ENCODE measurements at regions not wholly inside any gene's neighbourhood (a gene's known extent, or its start where the extent isn't known, plus 50 kb on each side); places are given as distances from the start of the nearest gene placed in this dataset.

DNA sequence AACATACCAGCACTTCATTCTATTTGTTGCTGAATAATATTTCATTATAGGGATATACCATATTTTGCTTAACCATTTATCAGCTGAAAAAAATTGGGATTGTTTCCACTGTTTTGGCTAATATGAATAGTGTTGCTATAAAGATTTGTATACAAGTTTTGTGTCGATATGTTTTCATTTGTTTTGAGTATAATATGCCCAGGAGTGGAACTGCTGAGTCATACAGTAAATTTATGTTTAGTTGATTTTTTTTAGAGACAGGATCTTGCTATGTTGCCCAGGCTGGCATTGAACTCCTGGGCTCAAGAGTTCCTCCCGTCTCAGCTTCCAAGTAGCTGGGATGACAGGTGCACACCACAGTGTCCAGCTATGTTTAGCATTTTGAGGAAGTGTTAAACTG lies 131.5 kb upstream of the TMCC3 start:
- no peak for DNase-seq

DNA sequence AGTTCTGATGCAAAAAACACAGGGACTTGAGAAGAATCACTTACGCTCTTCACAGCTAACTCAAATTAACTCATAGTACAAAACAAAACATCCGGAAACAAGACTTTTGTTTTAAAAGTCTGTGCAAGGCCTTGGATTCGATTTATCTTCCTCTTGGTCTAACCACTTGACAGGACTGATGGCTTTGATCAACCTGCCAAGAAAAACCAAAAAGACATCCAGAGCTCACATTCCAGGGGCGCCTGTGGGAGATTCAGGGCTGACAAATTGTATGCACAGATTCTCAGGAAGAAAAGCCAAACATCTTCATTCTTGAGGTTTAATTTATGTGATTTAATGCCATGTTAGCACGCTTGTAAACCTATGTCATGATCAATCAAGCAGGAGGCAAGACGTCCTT lies 129.1 kb upstream of the TMCC3 start:
- DNase-seq, result no peak

DNA sequence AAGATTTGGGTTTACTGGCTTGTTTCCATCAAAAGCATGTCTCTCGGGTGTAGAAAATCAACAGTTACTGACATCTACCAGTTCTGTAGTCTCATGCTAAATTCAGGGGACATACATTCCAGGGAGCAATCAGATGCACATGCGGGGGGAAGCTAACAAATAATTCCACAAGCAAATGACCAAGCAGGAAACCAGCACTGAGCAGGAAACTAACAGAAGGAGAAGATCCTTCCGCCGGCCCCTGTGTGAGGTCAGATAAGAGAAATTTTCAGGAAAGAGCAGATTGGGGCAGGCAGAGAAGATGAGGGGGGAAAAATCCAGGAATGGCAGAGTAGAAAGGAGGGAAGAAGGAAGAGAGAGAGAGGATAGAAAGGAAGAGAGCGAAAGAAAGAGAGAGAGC lies 127.6 kb upstream of the TMCC3 start:
- no peak for DNase-seq

DNA sequence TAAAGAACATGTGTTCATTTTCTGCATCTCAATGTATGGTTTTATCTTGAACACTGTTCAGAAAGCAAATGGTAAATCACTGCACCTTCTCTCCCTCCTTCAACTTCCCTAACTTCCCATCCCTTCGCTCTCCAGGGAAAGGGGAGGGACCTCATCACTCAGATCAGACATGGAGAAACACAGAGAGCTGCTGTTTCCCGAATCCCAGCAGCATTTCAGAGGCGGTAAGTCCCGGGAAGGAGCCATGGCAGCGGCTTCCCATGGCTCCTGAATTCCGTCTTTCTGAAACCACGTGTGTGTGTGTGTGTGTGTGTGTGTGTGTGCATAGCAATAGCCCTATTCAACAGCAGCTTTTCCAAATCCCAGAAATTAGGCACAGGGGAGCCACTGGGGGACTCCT lies 125.4 kb upstream of the TMCC3 start:
- no peak for DNase-seq

DNA sequence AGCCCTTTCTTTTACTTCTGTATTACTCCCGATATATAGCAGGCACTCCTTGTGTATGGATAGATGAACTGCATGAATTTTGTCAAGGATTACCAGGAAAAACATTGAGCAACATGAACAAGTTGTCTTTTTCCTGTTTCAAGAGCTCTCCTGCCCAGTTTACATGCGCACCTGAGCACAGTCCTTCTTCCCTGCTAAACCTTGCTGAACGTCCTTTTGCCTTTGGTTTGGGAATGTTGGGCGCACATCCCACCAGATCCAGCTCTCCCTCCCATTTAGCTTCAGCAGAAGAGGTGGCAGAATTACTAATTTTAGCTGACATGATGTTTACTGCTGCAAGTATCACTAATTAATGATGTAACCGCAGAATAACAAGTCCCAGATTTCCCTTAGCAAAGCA lies 121.4 kb upstream of the TMCC3 start:
- no peak for DNase-seq

DNA sequence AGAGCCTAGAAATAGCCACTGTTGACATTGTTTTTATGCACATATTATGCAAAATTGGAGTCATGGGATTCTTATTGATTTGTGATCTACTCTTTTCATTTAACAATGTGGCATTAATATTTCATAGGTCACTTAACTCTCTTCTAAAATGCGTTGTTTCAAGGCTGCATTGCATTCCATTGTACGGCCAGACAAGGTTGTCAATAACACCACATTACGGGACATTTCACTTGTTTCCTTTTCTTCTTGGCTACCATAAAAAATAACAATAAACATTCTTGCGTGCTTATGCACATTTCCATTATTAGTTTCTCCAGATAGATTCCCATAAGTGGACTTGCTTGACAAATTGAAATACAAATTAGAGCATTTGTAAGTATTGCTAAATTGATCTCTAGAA lies 120.8 kb upstream of the TMCC3 start:
- DNase-seq, result no peak

DNA sequence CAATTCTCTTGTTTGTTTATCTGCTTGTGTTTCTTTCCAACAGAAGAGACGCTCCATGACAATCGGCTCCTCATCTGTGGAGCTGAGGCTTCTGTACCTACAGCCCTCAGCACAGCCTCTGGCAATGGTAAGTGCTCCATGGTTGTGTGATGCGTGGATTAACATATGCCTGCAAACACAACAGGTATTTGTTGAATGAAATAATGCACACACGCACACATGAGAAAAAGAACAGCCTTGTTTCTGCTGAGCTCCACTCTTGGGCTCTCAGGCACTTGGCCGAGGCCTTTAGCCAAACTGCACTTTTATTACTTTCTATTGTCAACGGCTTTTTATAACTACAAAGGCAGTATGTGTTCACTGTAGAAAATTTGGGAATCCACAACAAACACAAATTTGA lies 120.4 kb upstream of the TMCC3 start:
- DNase-seq, result no peak

DNA sequence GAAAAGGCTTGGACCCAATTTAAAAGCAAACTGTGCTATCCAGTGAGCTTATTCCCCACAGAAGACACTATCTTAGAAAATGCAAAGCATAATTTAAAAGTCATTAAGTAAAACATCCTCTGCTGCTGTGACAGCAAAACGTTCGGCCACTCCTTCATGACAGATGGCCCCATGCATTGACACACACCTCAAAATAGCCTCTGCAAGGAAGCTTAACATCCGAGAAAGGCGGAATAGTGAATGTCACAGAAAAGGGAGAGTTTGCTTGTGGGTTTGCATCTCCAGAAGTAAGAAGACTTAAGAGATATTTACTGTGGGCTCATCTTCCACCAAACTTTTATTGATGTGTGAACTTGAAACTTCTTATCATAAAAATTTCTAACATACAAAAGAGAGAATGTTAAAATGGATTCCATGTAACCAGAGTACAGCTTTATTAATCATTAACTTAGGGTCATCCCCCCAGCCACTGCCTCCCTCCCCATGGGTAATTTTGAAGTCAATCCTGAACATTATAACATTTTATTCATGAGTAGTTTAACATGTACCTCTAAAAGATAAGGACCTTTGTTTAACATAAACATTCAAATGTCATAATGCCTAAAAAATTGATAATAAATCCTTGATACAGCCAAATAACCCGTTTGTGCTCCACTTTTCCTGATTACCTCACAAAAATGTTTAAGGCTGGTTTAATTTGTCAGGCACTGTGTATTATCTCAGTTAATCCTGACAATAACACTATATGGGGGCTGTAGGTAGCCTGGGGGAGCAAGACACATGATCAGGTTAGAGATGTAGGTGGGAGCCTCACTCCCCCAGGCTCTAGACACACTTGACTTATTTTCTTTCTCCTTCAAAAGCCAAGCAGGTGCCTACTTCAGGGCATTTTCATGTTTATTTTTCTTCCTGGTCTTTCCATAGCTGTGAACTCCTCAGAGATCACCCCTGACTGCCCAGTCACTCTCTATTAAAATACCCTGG lies 119.7 kb upstream of the TMCC3 start:
- no peak for DNase-seq

DNA sequence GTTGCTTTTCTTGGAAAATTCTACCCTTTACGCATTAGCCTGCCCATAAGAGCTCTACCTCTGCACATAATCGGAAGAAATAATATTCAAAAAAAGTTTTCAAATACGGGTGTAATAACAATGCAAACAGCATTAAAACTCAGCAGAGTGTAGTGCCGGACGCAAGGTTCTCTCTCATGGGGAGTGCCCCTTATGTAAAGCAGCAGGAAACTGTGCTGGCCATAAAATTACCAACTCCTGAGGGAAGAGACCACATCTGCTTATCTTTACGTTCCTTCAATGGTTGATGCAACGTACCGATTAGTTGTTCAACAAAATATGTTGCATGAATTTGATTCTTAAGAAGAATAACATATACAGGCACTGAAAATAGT lies 118.7 kb upstream of the TMCC3 start:
- no peak for DNase-seq

DNA sequence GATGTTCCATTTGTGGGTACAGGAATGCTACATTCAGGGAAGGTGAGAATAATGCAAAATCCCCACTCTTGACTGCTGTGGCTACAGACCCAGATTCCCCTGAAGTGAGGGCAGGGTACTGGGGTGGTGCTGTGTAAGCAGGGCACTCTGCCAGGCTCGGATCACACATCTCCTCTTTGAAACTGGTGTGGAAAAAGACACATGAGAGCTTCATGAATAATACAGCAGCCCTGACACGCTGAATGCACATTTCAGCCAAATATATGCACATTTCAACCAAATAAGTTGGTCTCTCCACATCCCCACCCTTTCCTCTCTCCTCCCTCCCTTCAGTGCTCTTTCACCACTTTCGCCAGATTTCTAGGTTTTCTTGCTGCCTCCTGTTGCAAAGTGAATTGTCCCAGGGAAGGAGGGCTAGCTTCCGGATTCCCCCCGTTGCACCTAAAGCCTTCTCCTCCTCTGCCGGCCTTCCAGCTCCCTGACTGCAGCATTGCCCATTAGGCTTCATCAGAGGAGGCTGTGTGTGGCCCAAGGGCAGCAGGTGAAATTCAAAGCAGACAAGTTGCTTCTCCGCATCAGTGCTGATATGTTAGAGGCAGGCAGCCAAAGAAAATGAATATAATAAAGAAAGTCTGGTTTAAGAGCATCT lies 118.2 kb upstream of the TMCC3 start:
- DNase-seq, result no peak

DNA sequence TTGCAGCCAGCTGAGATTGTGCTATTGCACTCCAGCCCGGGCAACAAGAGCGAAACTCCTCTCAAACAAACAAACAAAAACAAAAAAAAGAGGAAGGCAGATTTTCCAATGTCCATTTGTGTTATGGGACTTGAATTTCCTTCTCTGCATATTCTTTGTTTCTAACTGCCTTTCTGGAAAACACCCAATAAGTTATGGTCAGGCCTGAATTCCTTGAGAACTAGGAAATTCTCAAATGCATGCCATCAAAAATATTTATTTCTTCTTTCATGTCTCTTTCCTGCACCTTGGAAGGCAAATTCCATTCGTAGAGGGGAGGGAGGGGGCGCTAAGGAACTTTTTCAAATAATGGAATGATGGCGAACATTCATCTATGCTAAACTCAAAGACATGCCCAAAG lies 117.6 kb upstream of the TMCC3 start:
- DNase-seq, result no peak

DNA sequence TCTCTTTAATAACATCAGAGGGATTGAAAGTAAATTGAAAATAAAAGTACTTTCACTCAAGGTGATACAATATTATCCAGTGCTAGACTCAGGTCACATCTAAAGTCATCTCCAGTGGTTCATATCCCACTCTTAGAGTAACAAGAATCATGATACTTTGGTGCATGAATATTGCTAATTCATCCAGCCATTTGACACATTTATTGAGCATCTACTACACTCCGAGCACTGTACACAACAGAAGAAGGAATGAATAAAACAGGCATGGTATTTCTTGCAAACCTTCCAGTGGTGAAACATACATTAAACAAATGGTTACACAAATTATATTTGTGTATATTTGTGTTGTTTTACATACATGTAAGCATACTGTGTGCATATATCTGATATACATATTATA lies 116.0 kb upstream of the TMCC3 start:
- DNase-seq, result no peak

DNA sequence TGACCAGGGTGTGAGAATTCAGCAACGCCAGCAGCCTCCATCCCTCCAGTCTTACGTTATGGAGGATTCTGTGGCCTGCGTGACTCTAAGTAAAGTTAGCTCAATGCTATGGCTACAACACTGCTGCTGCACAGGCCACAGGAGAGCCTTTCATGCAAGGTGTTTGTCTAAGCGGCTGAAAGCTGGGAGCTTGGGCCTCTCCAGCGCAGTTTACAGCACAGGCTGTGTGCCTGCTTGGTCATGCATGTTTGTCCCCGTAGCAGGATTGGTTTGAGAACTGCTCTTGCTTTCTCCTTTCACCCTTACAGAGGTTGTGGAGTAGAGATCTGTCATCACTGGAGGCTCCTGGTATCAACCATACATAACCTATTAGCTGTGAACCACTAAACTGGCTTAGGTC lies 113.1 kb upstream of the TMCC3 start:
- DNase-seq, result no peak

DNA sequence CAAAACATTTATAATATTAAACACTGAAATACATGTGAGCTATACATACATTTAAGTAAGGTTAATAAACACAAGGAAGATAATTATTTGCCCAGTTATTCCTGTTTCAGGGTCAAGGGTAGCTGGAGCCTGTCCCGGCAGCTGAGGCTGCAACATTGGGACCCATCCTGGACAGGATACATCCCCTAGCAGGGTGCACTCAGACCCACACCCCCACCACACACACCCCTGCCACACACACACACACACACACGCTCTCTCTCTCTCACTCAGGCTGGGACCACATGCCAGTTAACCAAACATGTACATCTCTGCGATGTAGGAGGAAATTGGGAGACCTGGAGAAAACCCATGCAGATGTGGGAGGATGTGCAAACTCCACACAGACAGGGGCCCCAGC lies 112.6 kb upstream of the TMCC3 start:
- no peak for DNase-seq

DNA sequence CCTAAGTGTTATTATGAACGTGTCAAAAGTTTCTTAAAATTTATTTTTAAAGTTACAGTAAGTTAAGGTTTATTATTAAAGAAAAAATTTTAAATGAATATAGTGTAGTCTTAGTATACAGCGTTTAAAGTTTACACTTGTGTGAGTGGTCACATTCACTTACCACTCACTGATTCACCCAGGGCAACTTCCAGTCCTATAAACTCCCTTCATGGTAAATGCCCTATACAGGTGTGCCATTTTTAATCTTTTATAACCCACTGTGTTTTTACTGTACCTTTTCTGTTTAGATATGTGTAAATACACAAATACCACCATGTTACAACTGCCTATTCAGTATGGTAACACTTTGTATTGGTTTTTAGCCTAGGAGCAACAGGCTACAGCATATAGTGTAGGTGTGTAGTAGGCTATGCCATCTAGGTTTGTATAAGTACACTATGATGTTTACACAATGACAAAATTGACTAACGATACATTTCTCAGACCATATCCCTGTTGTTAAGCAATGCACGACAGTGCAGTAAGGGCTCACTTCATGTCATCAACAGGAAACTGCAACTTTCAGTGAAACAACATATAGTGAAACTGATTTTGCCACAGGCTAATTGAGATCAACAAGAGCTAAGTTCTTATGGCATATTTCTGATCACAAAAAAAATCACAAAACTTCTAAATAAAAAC lies 112.0 kb upstream of the TMCC3 start:
- DNase-seq, result no peak

DNA sequence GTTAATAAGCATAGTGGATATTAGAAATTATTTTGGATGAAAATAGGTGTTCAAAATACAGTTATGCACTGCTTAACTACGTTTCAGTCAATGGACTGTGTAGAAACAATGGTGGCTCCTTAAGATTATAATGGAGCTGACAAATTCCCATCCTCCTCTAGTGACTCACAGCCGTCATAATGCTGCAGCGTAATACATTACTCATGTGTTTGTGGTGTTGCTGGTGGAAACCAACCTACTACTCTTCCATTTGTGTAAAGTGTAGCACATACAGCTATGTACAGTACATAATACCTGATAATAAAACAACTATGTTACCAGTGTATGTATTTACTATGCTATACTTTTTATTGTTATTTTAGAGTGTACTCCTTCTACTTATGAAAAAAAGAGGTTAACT lies 111.2 kb upstream of the TMCC3 start:
- no peak for DNase-seq

DNA sequence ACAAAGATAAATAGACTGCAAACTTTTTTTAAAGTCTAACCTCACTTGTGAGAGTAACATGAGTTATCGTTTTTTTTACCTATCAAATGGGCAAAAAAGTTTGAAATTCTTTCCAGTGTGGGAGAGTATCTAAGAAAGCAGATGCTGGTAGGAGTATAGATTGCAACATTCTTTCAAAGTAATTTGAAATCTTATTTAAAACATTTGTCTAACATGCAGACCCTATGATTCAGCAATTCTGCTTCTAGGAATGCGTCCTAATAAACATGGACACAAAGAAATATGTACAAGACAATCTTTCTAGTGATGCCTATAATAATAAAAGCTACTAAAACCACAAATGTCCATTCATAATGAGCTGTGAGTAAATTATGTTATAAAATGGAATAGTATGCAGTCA lies 110.4 kb upstream of the TMCC3 start:
- no peak for DNase-seq

DNA sequence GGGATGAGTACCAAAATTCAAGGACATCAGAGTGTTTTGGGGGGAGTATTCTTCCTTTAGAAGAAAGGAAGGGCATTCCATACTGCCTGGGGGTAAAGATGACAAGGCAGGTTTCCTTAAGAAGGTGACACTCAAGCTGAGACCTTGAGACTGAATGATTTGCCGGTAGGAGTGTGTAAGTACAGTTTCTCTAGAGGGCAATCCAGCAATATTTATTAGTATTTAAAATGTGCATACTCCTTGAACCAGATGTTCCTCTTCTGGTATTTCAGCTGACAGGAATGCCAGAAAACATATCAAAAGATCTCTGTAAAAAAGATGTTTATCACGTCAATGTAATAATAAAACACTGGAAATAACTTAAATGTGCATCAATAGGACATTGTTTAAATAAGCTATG lies 106.4 kb upstream of the TMCC3 start:
- no peak for DNase-seq

DNA sequence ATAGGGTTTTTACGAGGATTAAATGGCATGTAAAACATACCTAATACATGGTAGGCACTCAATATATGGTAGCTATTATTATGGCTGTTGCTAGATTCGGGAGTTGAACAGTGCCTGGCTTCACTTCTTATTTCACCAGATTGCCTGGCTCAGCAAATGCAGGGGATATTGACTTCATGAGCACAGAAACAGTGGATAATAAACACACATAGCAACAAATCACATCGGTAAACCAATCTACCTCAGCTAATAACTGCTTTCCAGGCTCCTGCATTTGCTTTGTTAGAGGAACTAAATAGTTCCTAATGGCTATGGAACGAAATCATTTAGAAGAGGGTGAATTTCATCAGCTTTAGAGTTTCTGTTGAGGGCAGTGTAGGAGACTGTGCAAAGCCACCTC lies 105.2 kb upstream of the TMCC3 start:
- DNase-seq, result no peak

DNA sequence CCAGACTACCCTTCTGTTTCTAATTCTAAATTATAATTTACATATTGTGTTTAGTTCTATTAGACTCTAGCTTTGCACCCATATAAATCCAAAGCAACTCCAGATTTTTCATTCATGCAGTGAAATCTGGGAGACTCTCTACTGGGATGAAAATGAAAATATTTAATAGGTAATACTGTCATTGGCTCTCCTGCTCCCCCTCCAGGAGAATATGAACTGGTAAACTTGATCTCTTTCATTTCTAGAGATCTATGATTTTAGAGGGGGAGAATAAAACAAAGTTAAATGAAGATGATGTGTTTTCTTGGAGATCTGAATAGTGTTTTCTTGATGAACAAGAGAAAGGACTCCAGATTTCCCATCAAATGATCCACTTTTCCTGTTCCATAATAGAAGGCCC lies 104.3 kb upstream of the TMCC3 start:
- DNase-seq, result no peak

DNA sequence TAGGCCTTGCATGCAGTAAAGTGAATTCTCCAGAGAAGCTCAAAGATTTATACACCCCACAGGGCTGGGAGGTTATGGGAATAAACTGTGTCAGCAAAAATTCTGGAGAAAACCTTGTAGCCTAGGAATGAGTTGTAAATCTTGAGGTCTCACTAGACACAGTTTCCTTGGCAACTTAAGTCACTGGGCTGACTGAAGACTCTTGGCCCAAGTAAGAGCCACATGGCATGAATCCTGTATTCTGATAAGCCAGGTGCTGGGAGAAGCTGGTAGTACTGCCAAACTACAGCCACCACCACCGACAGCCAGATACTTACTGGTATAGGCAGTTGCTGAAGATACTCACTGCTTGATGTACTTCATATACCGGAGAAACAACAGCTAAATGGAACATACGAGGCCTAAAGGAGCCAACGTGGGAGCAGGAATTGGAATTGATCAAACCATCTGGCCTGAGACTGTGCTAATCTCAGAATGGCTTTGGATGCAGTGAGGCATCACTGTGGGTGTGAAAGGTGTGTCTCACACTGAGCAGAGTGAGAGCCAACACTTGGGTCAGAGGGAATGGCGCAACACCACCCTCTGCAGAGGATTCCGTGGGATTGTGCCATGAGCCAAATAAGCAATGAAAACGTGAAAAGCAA lies 102.8 kb upstream of the TMCC3 start:
- DNase-seq, result no peak

DNA sequence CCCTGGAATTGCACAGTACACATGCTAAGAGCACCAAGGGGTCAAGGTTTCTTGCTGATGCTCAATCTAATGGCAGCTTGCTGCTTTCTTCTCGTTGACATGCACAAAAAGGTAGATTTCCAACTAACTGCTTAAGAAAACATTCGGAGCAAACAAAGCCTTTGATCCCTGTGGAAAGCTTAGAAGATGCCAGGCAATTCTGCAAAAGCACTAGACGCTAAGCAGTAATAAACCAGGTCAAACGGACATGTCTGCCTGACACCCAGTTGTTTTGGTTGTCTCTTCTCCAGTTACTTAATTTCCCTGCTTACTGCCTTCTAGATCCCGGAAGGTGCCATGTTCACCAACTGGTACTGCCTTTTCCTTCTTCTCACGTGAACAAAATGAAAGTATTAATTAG lies 100.5 kb upstream of the TMCC3 start:
- no peak for DNase-seq

DNA sequence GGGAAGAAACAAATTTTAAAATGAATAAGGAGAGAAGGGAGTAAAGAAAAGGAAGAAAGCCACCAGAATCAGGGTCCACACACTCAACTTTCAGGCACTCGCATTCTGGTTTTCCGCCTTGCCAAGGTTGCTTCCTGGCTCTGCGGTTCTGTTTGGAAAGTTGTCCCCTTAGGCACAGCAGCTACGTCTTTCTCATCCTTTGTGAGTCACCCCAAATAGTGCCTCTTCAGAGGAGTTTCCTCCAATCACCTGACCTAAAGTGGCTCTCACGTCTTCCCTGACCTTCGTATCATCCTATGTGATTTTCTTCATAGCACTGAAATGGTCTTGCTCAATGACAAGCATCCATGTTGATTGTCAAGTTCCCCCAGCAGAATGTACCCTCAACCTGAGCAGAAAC lies 99.5 kb upstream of the TMCC3 start:
- no peak for DNase-seq

Data from hindlimb muscle (tissue), 1 donor.